IMR-90 (cell line): ENCODE measurements at regions not wholly inside any gene's neighbourhood (a gene's known extent, or its start where the extent isn't known, plus 50 kb on each side); places are given as distances from the start of the nearest gene placed in this dataset.

Experiments used
- ATAC-seq: fragments of 200-7000 bp; cut with Tn5 transposase; 2 replicates; pipeline ENCODE4 v1.9.1; 2020; ENCODE audit warnings: low read depth, mild to moderate bottlenecking, moderate library complexity
- BruUV-seq: library from RNA; stranded (reverse); fragments of 400-500 nt; replicated peaks from 2 replicates; lab custom pipeline; 2021; lab: Mats Ljungman, UMichigan
- CTCF ChIA-PET: fragments of 300-600 bp; formaldehyde crosslinking; extraction: SDS; loops from one replicate; lab custom pipeline; 2021; ENCODE audit warnings: antibody characterized with exemption; lab: Yijun Ruan, JAX
- POLR2A ChIA-PET: fragments of 300-600 bp; sonication (Branson Sonifier 250); formaldehyde crosslinking; loops from one replicate; lab custom pipeline; 2022; ENCODE audit warnings: antibody characterized with exemption; ENCODE audit not compliant: unreplicated experiment; lab: Charles Lee
- DNase-seq: peaks from one replicate; pipeline ENCODE4 v3.0.0; 2013
- H2AFZ ChIP-seq: replicated peaks from 2 replicates; pipeline ENCODE3; 2013; ENCODE audit warnings: low read length, mild to moderate bottlenecking; ENCODE audit not compliant: poor library complexity
- H2AK5ac ChIP-seq: 2 replicates; pipeline ENCODE4 v1.6.1; 2013; ENCODE audit warnings: low read depth, low read length, inconsistent platforms
- H2AK9ac ChIP-seq: replicated peaks from 2 replicates; pipeline ENCODE3; 2013; ENCODE audit warnings: mild to moderate bottlenecking, low read depth, low read length, moderate library complexity; ENCODE audit not compliant: poor library complexity
- H2BK120ac ChIP-seq: 2 replicates; pipeline ENCODE4 v1.6.1; 2013; ENCODE audit warnings: low read depth, low read length, inconsistent platforms
- H2BK15ac ChIP-seq: 3 replicates; pipeline ENCODE4 v1.6.1; 2013; ENCODE audit warnings: low read depth, low read length, inconsistent platforms
- H2BK20ac ChIP-seq: 2 replicates; pipeline ENCODE4 v1.6.1; 2013; ENCODE audit warnings: low read depth, mild to moderate bottlenecking, inconsistent platforms, low read length, moderate library complexity
- H2BK5ac ChIP-seq: 2 replicates; pipeline ENCODE4 v1.6.1; 2013; ENCODE audit warnings: mild to moderate bottlenecking, low read depth, low read length, inconsistent platforms; ENCODE audit not compliant: poor library complexity, severe bottlenecking
- H3K14ac ChIP-seq: replicated peaks from 2 replicates; pipeline ENCODE4 v1.6.1; 2013; ENCODE audit warnings: low read depth, low read length, inconsistent platforms
- H3K18ac ChIP-seq: 2 replicates; pipeline ENCODE4 v1.6.1; 2013; ENCODE audit warnings: low read depth, low read length, control low read depth
- H3K23ac ChIP-seq: 2 replicates; pipeline ENCODE4 v1.6.1; 2013; ENCODE audit warnings: low read depth, low read length, inconsistent platforms
- H3K27ac ChIP-seq: 2 replicates; pipeline ENCODE4 v1.5.1; 2013; ENCODE audit warnings: mild to moderate bottlenecking, control low read depth, low read length; ENCODE audit not compliant: insufficient read depth
- H3K27me3 ChIP-seq: 2 replicates; pipeline ENCODE4 v1.6.1; 2013; ENCODE audit warnings: low read length; ENCODE audit not compliant: control insufficient read depth, insufficient read depth
- H3K36me3 ChIP-seq: 2 replicates; pipeline ENCODE4 v1.6.1; 2013; ENCODE audit warnings: low read length, mixed read lengths; ENCODE audit not compliant: control insufficient read depth, insufficient read depth
- H3K4ac ChIP-seq: 2 replicates; pipeline ENCODE4 v1.6.1; 2013; ENCODE audit warnings: low read depth, low read length, inconsistent platforms
- H3K4me1 ChIP-seq: 2 replicates; pipeline ENCODE4 v1.6.1; 2013; ENCODE audit warnings: low read length, mixed read lengths; ENCODE audit not compliant: control insufficient read depth, insufficient read depth
- H3K4me2 ChIP-seq: 2 replicates; pipeline ENCODE4 v1.6.1; 2013; ENCODE audit warnings: low read depth, mild to moderate bottlenecking, control low read depth, low read length, moderate library complexity
- H3K4me3 ChIP-seq: 2 replicates; pipeline ENCODE4 v1.5.1; 2013; ENCODE audit warnings: low read depth, mild to moderate bottlenecking, control low read depth, low read length, moderate library complexity; ENCODE audit not compliant: insufficient read depth
- H3K56ac ChIP-seq: 2 replicates; pipeline ENCODE4 v1.6.1; 2013; ENCODE audit warnings: low read length, inconsistent platforms; ENCODE audit not compliant: insufficient read depth; ENCODE audit errors: extremely low read depth
- H3K79me1 ChIP-seq, 2 experiments: 2 replicates each; pipeline ENCODE4 v1.6.1; 2013; ENCODE audit warnings: low read length in 2 of 2, inconsistent platforms in 1 of 2, low read depth in 1 of 2
- H3K9ac ChIP-seq: 2 replicates; pipeline ENCODE4 v1.6.1; 2013; ENCODE audit warnings: low read depth, low read length, control low read depth
- H3K9me1 ChIP-seq: 2 replicates; pipeline ENCODE4 v1.6.1; 2013; ENCODE audit warnings: low read length, inconsistent platforms; ENCODE audit not compliant: insufficient read depth
- H3K9me3 ChIP-seq: 2 replicates; pipeline ENCODE4 v1.6.1; 2013; ENCODE audit warnings: low read length; ENCODE audit not compliant: control insufficient read depth, insufficient read depth
- H4K20me1 ChIP-seq: 2 replicates; pipeline ENCODE4 v1.6.1; 2013; ENCODE audit warnings: low read length, inconsistent platforms; ENCODE audit not compliant: insufficient read depth
- H4K5ac ChIP-seq: 2 replicates; pipeline ENCODE4 v1.6.1; 2013; ENCODE audit warnings: mild to moderate bottlenecking, low read depth, low read length, control low read depth
- H4K8ac ChIP-seq, 2 experiments: 2 replicates each; pipeline ENCODE4 v1.6.1; 2013; ENCODE audit warnings: low read depth in 2 of 2, low read length in 2 of 2, control low read depth in 1 of 2, inconsistent platforms in 1 of 2
- H4K91ac ChIP-seq: 2 replicates; pipeline ENCODE4 v1.6.1; 2013; ENCODE audit warnings: low read depth, low read length, inconsistent platforms; ENCODE audit not compliant: insufficient read depth
- BHLHE40 ChIP-seq: fragments of 150-350 bp; IDR thresholded peaks from 2 replicates; pipeline ENCODE4 v1.6.1; 2016; ENCODE audit warnings: mild to moderate bottlenecking, low read depth, low read length
- FOS ChIP-seq: fragments of 150-350 bp; IDR thresholded peaks from 2 replicates; pipeline ENCODE4 v1.6.1; 2016; ENCODE audit warnings: low read depth, low read length
- MAZ ChIP-seq: IDR thresholded peaks from 2 replicates; pipeline ENCODE4 v1.6.1; 2012; ENCODE audit warnings: low read depth, mild to moderate bottlenecking, low read length, improper control_type of control experiment, moderate library complexity, borderline replicate concordance
- RAD21 ChIP-seq: IDR thresholded peaks from 2 replicates; pipeline ENCODE4 v1.6.1; 2012; ENCODE audit warnings: low read length, improper control_type of control experiment
- SMC3 ChIP-seq: fragments of 150-350 bp; IDR thresholded peaks from 2 replicates; pipeline ENCODE4 v1.6.1; 2016; ENCODE audit warnings: low read depth, mild to moderate bottlenecking, antibody characterized with exemption, low read length, moderate library complexity
- WGBS, 2 experiments: methylation state at CpG; one replicate each; pipeline versions ENCODE4 v1.1.5 to v1.1.7; 2013; ENCODE audit warnings: missing lambda C conversion rate in 2 of 2; ENCODE audit not compliant: insufficient read length in 1 of 2; ENCODE audit errors: extremely low coverage in 2 of 2; 5-methylcytosine and 5-hydroxymethylcytosine counted together
- dilution Hi-C: fragments of 300-500 bp; cut with HindIII; formaldehyde crosslinking; loops from one replicate; pipeline ENCODE4 v1.14.3; 2018; ENCODE audit warnings: low sequenced_read_pairs; ENCODE audit not compliant: unreplicated experiment
- in situ Hi-C: fragments of 300-500 bp; cut with MboI; formaldehyde crosslinking; loops from 3 replicates; pipeline ENCODE4 v1.14.3; 2019; ENCODE audit warnings: low sequenced_read_pairs, inconsistent platforms, mixed read lengths
- intact Hi-C: fragments of 100-400 bp; cut with micrococcal nuclease; formaldehyde crosslinking; loops from 2 replicates; pipeline ENCODE4 v1.10.0; 2022

DNA sequence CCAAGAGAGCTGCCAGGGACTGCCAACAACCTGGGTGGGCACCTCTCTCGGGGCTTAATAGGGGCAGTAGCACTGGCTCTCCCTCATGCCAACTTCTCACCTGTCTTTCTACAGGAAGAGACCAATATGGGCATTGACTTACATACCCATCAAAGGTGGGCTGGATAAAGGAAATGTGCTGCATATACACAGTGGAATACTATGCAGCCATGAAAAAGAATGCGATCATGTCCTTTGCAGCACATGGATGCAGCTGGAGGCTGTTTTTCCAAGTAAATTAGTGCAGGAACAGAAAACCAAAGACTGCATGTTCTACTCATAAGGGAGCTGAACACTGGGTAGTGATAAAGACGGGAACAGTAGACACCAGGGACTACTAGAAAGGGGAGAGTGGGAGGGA, 172.5 kb downstream of the URB2 start:
- in situ Hi-C loops (no loop called here), intact Hi-C loops (no loop called here)
- no peak overlapping the region for H3K4me2 ChIP-seq

More for the DNA sequence above, 172.5 kb downstream of the URB2 start:
- DNase-seq (no peak), ATAC-seq (no peak)
- no peak overlapping the region for H2BK20ac ChIP-seq
- no peak overlapping the region for H3K23ac ChIP-seq
- H3K9me1 ChIP-seq, result no peaks in the 10 kb centered on the region
- H2BK15ac ChIP-seq, result no peak overlapping the region
- no peak overlapping the region for H4K91ac ChIP-seq
- H3K4me1 ChIP-seq, result no peaks in the 10 kb centered on the region
- no peak overlapping the region for H4K5ac ChIP-seq
- WGBS, 2 experiments, result no CpG with 5 or more reads among the region's 3 CpGs
- no peak overlapping the region for H3K4me3 ChIP-seq
- H3K27me3 ChIP-seq, result no peaks in the 10 kb centered on the region
- no peaks in the 10 kb centered on the region for H3K36me3 ChIP-seq
- ChIA-PET POLR2A (no interaction called here), CTCF (no interaction called here)
- no peaks in the 10 kb centered on the region for H3K9me3 ChIP-seq
- H2AK9ac ChIP-seq, result no peak overlapping the region
- H2BK5ac ChIP-seq, result no peak overlapping the region
- H3K27ac ChIP-seq, result no peak overlapping the region
- no peak overlapping the region for H3K18ac ChIP-seq
- no peak overlapping the region for H3K4ac ChIP-seq
- TF ChIP-seq RAD21 (no peak), BHLHE40 (no peak), FOS (no peak), SMC3 (no peak), MAZ (no peak)
- H4K20me1 ChIP-seq, result no peaks in the 10 kb centered on the region
- dilution Hi-C loops, result no loop called here
- H2AK5ac ChIP-seq, result no peak overlapping the region
- H4K8ac ChIP-seq, result no peak overlapping the region
- H3K56ac ChIP-seq, result no peak overlapping the region
- H2BK120ac ChIP-seq, result no peak overlapping the region
- no peaks in the 10 kb centered on the region for H3K79me1 ChIP-seq
- no peak overlapping the region for H3K9ac ChIP-seq
- H2AFZ ChIP-seq, result no peak overlapping the region
- no peak overlapping the region for H3K14ac ChIP-seq
- no TSS peak for BruUV-seq
